ENCODE measurements at regions not wholly inside any gene's neighbourhood (a gene's known extent, or its start where the extent isn't known, plus 50 kb on each side); places are given as distances from the start of the nearest gene placed in this dataset.
"Not testable (repeated sequence)": the region's sequence is repeated elsewhere in the genome, so short reads cannot be mapped to it uniquely, and the experiment has no call there.

DNA sequence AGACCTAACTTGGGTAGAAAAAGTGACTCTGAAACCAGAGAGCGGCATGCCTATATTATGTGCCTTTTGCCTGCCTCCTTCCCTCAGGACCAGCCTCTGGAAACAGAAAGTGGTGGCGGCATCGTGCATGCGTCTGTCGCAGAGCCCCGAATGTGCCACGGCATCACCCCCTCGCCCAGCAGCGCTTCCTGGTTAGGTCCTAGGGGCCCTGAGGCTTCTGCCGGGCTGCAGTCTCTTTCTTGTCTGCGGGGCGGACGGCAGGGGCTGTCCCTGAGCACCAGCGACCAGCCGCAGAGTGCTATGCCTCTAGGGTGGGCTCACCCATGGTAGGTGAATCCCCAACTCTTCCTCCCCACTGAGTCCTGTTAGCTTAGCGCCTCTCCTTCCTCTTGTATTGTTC, 68.7 kb downstream of the VSIG4 start:
- DNase-seq: no peak

- not testable (repeated sequence) for DNase-seq
Measured at GRCh38 chrX:65967159-65967558, 72.7 kb downstream of the VSIG4 start.

DNA sequence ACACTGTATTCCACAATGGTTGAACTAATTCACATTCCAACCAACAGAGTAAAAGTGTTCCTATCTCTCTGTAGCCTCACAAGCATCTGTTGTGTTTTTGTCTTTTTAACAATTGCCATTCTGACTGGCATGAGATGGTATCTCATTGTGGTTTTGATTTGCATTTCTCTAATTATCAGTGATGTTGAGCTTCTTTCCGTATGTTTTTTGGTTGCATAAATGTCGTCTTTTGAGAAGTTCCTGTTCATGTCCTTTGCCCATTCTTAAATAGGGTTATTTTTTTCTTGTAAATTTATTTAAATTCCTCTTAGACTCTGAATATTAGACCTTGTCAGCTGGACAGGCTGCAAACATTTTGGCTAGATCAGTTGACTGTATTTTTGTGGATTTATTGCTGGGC, 78.2 kb downstream of the VSIG4 start:
- DNase-seq: no peak

DNA sequence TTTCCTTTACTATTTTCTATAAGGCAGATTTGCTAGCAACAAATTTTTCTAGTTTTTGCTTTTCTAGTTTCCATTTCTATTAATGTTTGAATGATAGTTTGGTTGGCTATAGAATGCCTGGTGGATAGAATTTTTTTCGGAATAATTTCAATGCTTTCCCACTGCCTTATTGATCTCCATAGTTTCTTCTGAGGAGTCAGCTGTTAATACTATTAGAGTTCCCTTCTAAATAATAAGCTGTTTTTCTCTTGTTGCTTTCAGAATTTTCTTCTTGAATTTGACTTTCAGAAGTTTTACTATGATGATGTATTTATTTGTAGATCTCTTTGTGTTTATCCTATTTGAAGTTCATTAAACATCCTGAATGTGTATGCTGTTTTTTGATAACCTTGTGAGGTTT, 91.8 kb downstream of the VSIG4 start:
- no peak for DNase-seq

GRCh38 chrX:65941775-65942174, 98.1 kb downstream of the VSIG4 start:
- DNase-seq: no peak

DNA sequence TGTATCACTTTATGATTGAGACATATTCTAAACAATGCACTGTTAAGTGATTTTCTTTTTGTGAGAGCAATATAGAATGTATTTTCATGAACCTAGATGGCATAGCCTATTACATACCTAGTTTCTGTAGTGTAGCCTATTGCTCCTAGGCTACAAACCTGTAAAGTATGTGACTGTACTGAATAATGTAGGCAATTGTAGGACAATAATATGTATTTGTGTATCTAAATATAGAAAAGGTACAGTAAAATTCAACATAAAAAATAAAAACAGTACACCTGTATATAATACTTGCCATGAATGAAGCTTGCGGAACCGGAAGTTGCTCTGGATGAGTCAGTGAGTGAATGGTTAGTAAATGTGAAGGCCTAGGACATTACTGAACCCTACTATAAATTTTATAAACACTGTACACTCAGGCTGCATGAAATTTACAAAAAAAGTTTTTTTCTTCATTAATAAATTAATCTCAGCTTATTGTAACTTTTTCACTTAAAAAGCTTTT, 106.7 kb downstream of the VSIG4 start:
- no peak for DNase-seq

DNA sequence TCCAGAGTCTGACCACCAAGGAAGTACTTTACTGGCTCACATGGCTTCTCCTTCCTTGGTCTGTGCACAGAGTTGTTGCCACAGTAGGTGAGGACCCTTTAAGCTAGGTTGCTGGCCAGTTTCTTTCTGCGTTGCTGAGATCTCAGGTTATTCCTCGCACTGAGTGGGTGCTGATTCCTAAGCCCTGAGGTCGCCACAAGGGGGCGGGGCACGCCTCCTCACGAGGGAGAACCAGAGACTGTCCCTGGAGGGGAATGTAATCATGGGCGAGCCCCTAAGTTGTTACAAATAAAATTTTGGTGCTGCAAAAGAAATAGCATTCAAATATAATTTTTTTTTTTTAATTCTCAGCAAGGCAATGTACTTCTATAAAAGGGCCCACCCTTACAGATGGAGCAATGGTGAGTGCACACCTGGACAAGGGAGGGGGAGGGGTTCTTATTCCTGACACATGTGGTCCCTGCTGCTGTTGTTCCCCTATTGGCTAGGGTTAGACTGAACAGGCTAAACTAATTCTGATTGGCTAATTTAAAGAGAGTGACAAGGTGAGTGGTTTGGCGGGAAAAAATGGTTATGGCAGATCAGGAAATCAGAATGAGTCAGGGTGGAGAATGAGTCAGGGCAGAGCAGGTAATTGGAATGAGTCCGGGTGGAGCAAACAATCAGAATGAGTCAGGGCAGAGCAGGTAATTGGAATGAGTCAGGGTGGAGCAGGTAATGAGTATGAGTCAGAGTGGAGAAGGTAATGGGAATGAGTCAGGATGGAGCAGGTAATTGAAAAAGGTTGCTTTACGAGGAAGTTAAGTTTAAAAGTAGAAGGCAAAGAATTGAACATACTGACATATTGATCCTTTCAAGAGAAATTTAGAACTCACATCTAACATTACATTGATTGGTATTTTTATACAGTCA, 107.5 kb downstream of the VSIG4 start:
- DNase-seq: no peak

- DNase-seq: no peak
Measured at GRCh38 chrX:65928522-65928921, 111.4 kb downstream of the VSIG4 start.

DNA sequence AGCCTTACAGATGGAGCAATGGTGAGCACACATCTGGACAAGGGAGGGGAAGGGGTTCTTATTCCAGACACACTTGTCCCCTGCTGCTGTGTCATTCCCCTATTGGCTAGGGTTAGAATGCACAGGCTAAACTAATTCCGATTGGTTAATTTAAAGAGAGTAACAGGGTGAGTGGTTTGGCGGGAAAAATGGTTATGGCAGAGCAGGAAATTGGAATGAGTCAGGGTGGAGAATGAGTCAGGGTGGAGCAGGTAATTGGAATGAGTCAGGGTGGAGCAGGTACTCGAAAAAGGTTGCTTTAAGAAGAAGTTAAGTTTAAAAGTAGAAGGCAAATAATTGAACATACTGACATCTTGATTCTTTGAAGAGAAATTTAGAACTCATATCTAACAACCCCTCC, 112.5 kb downstream of the VSIG4 start:
- DNase-seq: not testable (repeated sequence)

DNA sequence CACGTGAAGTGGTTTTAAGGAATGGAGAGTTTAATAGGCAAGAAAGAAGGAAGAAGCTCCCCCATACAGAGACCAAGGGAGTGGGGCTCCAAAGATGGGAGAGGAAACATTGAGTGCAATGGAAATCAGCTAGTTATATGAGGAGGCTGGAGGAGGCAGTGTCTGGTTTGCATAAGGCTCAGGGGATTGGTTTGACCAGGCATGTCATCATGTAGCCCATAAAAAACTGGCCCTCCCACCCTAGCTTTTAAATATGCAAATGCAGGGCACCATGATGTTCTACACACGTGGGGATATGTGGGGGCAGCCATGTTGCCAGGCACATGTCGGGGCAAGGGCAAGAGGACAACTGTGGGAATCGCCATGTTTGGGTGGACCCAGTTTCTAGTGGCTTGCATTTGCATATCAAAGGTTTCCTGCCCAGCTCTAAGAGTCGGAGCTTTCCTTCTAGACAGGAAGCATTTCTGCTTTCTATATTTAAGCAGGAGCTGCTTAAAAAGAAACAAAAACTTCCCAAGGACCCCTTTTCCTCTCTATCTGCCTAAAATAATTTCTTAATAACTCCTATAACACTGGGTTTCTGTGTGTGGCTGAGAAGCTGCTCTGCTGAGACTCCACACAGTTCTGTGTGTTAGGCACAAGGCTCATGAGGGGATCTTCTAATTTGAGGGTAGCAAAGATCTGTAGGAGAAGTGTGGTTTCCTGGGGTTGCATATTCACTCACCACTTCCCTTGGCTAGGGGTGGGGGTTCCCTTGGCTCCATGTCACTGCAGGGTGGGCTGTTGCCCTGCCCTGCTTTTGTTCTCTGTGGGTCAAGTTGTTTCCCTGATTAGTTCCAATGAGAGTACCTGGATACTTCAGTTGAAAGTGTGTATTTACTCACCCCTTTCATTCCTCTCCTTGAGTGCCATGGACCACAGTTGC, 113.5 kb downstream of the VSIG4 start:
- DNase-seq: peak; percentile 44

GRCh38 chrX:65925592-65925991, 114.3 kb downstream of the VSIG4 start:
- no peak for DNase-seq

- no peak for DNase-seq
Measured at GRCh38 chrX:65925005-65925404, 114.9 kb downstream of the VSIG4 start.

- DNase-seq: no peak
Measured at GRCh38 chrX:65921363-65921762, 118.5 kb downstream of the VSIG4 start.

- DNase-seq: no peak
Measured at GRCh38 chrX:65920620-65921019, 119.3 kb downstream of the VSIG4 start.

- DNase-seq: no peak
Measured at GRCh38 chrX:65910899-65911298, 129.0 kb downstream of the VSIG4 start.

DNA sequence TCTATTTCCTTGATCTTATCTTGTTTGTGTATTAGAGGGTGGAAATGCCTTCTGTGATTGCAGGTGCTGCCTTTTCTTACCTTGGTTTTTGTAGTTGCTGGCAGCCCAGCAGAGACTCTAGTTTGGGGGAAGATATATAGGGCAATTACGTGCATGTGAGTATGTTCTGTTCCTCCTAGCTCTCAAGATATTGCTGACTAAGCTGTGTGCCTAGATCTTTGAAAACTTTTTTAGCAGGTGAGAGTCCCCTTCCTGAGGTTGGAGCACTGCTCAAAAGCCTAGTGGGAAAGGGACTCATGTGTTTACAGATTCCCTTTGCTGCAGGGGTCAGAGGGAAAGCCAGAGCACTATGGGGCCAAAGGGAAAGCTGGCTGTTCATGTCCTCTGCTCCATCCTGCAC, 136.1 kb downstream of the VSIG4 start:
- no peak for DNase-seq

DNA sequence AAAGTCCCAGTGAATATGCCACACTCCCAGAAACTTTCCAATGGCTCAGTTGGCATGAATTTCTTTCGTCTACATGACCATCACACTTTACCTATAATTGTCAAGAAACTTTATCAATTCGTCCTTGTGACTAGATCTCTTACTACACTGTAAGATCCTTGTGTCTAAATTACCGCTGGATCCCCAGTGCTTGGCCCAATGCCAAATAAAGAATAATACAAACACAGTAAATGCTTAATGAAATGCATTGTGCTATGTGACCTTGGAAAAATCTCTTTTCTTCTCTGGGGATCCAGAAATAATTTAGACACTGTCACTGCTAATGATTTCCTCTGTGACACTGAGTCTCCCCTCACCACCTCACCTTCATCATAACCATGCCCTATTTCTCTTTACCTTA, 137.9 kb downstream of the VSIG4 start:
- no peak for DNase-seq

GRCh38 chrX:65900850-65901844, 138.7 kb downstream of the VSIG4 start:
- DNase-seq: no peak

DNA sequence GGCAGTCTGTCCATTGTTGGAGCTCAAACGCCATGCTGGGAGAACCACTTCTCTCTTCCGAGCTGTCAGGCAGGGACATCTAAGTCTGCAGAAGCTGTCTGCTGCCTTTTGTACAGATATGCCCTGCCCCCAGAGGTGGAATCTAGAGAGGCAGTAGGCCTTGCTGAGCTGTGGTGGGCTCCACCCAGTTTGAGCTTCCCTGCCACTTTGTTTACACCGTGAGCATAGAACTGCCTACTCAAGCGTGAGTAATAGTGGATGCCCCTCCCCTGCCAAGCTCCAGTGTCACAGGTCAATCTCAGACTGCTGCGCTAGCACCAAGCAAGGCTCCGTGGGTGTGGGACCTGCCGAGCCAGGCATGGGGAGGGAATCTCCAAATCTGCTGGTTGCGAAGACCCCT, 145.7 kb downstream of the VSIG4 start:
- no peak for DNase-seq

DNA sequence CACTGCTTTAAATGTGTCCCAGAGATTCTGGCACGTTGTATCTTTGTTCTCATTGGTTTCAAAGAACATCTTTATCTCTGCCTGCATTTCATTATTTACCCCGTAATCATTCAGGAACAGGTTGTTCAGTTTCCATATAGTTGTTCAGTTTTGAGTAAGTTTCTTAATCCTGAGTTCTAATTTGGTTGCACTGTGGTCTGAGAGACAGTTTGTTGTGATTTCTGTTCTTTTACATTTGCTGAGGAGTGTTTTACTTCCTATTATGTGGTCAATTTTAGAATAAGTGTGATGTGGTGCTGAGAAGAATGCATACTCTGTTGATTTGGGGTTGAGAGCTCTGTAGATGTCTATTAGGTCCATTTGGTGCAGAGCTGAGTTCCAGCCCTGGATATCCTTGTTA, 148.1 kb downstream of the VSIG4 start:
- not testable (repeated sequence) for DNase-seq

DNA sequence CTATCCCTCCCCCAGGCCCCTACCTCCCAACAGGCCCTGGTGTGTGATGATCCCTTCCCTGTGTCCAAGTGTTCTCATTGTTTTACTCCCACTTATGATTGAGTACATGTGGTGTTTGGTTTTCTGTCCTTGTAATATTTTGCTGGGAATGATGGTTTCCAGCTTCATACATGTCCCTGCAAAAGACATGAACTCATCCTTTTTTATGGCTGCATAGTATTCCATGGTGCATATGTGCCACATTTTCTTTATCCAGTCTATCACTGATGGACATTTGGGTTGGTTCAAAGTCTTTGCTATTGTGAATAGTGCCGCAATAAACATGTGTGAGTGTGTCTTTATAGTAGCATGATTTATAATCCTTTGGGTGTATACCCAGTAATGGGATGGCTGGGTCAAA, 151.7 kb downstream of the VSIG4 start:
- DNase-seq: not testable (repeated sequence)

DNA sequence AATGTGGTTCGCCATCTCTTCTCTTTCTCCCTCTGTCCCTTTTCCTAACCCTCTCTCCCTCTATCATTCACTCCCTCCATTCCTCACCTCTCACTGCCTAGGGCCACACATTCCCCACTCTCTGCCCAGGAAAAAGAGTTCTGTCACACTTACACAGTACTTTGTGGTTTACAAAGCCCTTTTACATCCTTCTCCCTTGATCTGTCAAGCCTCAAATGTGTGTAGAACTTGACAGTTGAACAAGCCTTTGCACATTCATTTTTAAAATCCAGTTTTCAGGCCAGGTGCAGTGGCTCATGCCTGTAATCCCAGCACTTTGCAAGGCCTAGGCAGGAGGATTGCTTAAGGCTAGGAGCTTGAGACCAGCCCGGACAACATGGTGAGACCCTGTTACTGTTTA, 156.3 kb downstream of the VSIG4 start:
- no peak for DNase-seq
